ENCODE measurements at regions not wholly inside any gene's neighbourhood (a gene's known extent, or its start where the extent isn't known, plus 50 kb on each side); places are given as distances from the start of the nearest gene placed in this dataset.

- DNase-seq: no peak
- Histone ChIP-seq H3K4me1 (peaks cover 21 to 78% (median 65%) of the 10 kb centered on the region in 4 donors), H3K4me3 (no peak overlapping the region), H3K27me3 (no peaks in the 10 kb centered on the region), H3K36me3 (no peaks in the 10 kb centered on the region), H3K9me3 (no peaks in the 10 kb centered on the region), H3K27ac (peak overlapping the region; percentile 5 to 89 (median 48))
- peak in 1 of 3 donors; percentile 11 for TF ChIP-seq POLR2AphosphoS5 (IDR thresholded peaks at IDR 0.05)
- no peak for TF ChIP-seq CTCF (IDR thresholded peaks at IDR 0.05)
- in situ Hi-C loops (cut with MboI; ENCODE audit: low pct_ligation_motif_present in 1 of 4, low pct_unique_long_range_greater_than_20kb in 1 of 4, low sequenced_read_pairs in 3 of 4): no loop called here
- 10 to 32% methylated on average over 3 of the region's 3 CpGs for WGBS, 2 donors (ENCODE audit: low coverage in 1 of 2)
- intact Hi-C loops (cut with DNase I; ENCODE audit: low total_unique reads): no loop called here
Measured at GRCh38 chr11:27205250-27205649, 157.8 kb downstream of the CCDC34 start.

- DNase-seq: peak; percentile 56
- peak overlapping the region in 3 of 4 donors; percentile 40 to 89 (median 57) for H3K27ac ChIP-seq
- no peak overlapping the region for H3K4me3 ChIP-seq
- WGBS, 2 donors (ENCODE audit: low coverage in 1 of 2): 53% methylated on average over 3 of the region's 3 CpGs; no CpG with 5 or more reads in 1 of the 2 donors
- TF ChIP-seq EP300 (IDR thresholded peaks at IDR 0.05; ENCODE audit: low read depth) (no peak), CTCF (IDR thresholded peaks at IDR 0.05) (peak in 4 of 5 experiments; percentile 22 to 47 (median 26)), POLR2AphosphoS5 (IDR thresholded peaks at IDR 0.05) (no peak)
- H3K27me3 ChIP-seq: no peaks in the 10 kb centered on the region
- intact Hi-C loops (cut with DNase I; ENCODE audit: low total_unique reads): no loop called here
- in situ Hi-C loops (cut with MboI; ENCODE audit: low pct_ligation_motif_present in 1 of 4, low pct_unique_long_range_greater_than_20kb in 1 of 4, low sequenced_read_pairs in 3 of 4): no loop called here
- peaks cover 21 to 78% (median 60%) of the 10 kb centered on the region in 4 donors for H3K4me1 ChIP-seq
- no peaks in the 10 kb centered on the region for H3K36me3 ChIP-seq
- H3K9me3 ChIP-seq: no peaks in the 10 kb centered on the region
Measured at GRCh38 chr11:27204529-27204928, 158.5 kb downstream of the CCDC34 start.

GRCh38 chr11:27203077-27203647 is 159.9 kb downstream of the CCDC34 start:
- Histone ChIP-seq H3K4me1 (peaks cover 21 to 75% (median 55%) of the 10 kb centered on the region in 4 donors), H3K27ac (peak overlapping the region; percentile 79 to 89 (median 84)), H3K4me3 (no peak overlapping the region), H3K9me3 (no peaks in the 10 kb centered on the region), H3K36me3 (no peaks in the 10 kb centered on the region), H3K27me3 (no peaks in the 10 kb centered on the region)
- intact Hi-C loops (cut with DNase I; ENCODE audit: low total_unique reads) (no loop called here), in situ Hi-C loops (cut with MboI; ENCODE audit: low pct_ligation_motif_present in 1 of 4, low pct_unique_long_range_greater_than_20kb in 1 of 4, low sequenced_read_pairs in 3 of 4) (no loop called here)
- no peak for DNase-seq
- WGBS, 2 donors (ENCODE audit: low coverage in 1 of 2): 74 to 90% methylated on average over 1 to 5 of the region's 5 CpGs
- no peak for TF ChIP-seq POLR2A (IDR thresholded peaks at IDR 0.05)
- TF ChIP-seq CTCF (IDR thresholded peaks at IDR 0.05): no peak
- TF ChIP-seq POLR2AphosphoS5 (IDR thresholded peaks at IDR 0.05): no peak
- TF ChIP-seq EP300 (IDR thresholded peaks at IDR 0.05; ENCODE audit: low read depth): no peak

GRCh38 chr11:27201454-27202302 is 161.1 kb downstream of the BBOX1 start:
- H3K9me3 ChIP-seq: no peaks in the 10 kb centered on the region
- no peaks in the 10 kb centered on the region for H3K36me3 ChIP-seq
- peak overlapping the region; percentile 79 to 89 (median 84) for H3K27ac ChIP-seq
- WGBS, 2 donors (ENCODE audit: low coverage in 1 of 2): 28 to 33% methylated on average over 5 to 10 of the region's 10 CpGs
- in situ Hi-C loops (cut with MboI; ENCODE audit: low pct_ligation_motif_present in 1 of 4, low pct_unique_long_range_greater_than_20kb in 1 of 4, low sequenced_read_pairs in 3 of 4): no loop called here
- no peaks in the 10 kb centered on the region for H3K27me3 ChIP-seq
- peak; percentile 96 for DNase-seq
- peaks cover 21 to 73% (median 53%) of the 10 kb centered on the region in 4 donors for H3K4me1 ChIP-seq
- TF ChIP-seq CTCF (IDR thresholded peaks at IDR 0.05) (no peak), EP300 (IDR thresholded peaks at IDR 0.05; ENCODE audit: low read depth) (peak; percentile 44), POLR2A (IDR thresholded peaks at IDR 0.05) (no peak), POLR2AphosphoS5 (IDR thresholded peaks at IDR 0.05) (peak; percentile 63 to 77 (median 74))
- intact Hi-C loops (cut with DNase I; ENCODE audit: low total_unique reads): no loop called here
- H3K4me3 ChIP-seq: no peak overlapping the region

Measured in transverse colon (tissue), 4 donors.